NCI-H1694 (cell line): ENCODE measurements at regions not wholly inside any gene's neighbourhood (a gene's known extent, or its start where the extent isn't known, plus 50 kb on each side); places are given as distances from the start of the nearest gene placed in this dataset.

Source experiments
- DNase-seq: peaks from one replicate; lab custom pipeline; 2025; lab: John Stamatoyannopoulos, UW

DNA sequence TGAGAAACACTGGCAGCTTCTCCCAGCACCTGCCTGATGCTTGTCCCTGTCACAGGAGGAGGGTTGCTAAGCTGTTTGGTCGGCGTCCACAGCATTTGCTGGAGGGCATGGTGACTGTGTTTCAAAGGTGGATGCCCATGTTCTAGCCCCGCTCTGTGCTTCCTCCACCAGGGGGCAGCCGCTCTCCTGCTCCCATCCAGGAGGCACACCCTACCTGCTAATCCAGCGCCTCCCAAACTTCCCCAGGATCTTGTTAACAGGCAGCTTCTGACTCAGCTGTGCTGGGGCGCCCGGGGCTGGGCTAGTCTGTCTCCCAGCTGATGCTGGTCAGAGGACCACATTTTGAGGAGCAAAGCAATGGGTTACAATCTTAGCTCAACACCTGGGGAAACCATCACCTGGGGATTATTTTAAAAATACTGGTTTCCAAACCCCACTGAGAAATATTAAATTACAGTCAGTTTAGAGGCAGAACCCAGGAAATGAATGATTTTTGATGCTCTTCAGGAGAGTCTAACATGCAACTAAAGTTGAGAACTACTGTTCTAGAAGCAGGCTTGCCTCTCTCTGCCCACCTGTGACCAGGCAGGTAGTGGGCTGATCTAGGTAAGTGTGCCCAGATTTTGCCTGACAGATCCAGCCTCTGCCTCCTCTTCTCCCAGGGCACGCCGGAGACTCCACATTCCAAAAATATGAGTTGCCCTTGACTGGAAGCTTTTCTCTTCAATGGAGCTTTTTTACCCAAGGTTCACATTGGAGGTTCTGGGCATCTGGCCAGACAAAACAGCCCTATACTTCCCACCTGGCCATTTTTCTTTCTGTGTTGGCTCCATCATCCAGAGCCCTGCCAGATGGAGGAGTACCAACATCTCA lies 92.7 kb upstream of the GPR26 start:
- DNase-seq, result no peak

DNA sequence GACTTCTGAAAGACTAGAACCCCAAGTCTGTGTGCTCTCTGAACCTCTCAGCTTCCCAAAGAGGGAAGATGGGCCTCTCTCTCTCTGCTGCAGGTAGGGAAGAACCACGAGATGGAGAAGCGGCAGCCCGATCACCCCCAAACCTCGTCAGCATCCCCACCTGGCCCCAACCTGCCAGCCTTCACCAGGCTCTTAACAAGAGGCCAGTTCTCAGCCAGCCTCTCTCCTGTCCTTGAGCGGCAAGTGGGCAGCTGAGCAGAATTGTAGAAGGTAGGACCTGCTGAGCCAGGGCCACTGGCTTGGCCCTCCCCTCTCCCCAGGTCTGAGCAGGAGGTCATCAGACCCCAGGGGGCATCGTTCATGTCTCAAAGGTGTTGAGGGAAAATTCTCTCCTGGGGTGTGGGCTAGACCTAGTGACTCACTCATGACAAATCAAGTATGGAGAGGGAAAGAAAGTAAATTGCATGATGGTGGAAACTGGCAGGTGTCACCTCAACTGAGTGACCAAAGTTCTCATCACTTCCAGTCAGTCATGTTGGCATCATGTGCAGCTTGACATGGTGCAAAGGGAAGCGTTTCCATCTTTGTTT lies 92.0 kb upstream of the GPR26 start:
- DNase-seq, result no peak

GRCh38 chr10:123575105-123575504 lies 91.0 kb upstream of the GPR26 start:
- DNase-seq, result no peak

GRCh38 chr10:123576706-123577105 lies 89.4 kb upstream of the GPR26 start:
- no peak for DNase-seq

GRCh38 chr10:123577921-123578461 lies 88.2 kb upstream of the GPR26 start:
- DNase-seq, result no peak

- no peak for DNase-seq
These were observed 87.4 kb upstream of the GPR26 start for GRCh38 chr10:123578721-123579120.

DNA sequence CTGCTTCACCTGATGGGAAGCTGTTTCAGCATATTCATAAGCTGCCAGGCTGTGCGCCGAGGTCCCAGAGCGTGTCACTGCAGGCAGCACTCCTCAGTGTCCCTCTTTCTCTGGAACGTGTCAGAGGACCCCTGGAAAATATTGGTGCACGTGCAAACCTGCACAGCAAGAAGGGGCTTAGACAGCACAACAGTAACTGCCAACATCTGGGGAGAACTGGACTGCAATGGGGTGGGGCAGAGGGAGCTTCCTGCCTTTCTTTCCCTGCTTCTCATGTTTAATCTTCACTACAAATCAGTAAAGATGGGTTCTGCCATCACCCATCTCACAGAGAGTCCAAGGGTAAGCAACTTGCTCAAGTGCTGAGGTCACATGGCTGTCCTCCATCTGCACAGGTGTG lies 86.5 kb upstream of the GPR26 start:
- DNase-seq, result no peak

DNA sequence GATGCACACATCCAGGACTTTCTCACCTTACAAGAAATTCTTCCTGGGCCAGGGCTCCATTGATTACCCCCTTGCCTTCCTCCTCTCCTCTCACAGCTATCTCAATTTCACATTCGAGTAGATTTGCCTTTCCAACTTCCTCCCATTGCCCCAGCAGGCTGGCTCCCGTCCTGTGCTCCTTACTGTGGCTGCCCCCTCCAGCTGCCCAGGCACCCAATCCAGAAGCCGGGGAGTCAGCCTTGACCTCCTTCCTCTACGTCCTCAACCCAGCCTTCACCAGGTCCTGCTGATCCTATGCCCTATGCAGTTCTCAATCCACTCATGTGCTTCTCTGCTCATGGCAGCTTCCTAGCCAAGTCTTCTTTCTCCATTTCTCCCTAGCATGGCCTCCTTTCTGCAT lies 85.7 kb upstream of the GPR26 start:
- no peak for DNase-seq

DNA sequence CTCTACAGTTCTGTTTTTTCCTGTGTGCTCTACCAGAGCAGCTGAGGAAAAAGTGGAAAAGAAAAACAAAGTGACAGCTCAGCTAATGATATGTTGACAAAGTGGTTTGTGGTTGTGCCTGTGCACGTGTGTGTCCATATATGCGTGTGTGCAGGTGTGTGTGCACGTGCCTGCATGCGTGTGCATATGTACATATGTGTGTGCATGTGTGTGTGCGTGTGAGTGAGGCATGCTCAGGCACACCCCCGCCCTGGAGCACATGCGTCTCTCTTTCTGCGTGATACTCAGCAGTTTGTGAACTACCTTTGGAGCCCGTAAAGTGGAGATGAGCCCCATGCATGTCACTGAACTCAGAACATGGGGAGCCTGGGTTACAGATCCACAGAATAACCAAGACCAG lies 84.5 kb upstream of the GPR26 start:
- DNase-seq, result no peak

DNA sequence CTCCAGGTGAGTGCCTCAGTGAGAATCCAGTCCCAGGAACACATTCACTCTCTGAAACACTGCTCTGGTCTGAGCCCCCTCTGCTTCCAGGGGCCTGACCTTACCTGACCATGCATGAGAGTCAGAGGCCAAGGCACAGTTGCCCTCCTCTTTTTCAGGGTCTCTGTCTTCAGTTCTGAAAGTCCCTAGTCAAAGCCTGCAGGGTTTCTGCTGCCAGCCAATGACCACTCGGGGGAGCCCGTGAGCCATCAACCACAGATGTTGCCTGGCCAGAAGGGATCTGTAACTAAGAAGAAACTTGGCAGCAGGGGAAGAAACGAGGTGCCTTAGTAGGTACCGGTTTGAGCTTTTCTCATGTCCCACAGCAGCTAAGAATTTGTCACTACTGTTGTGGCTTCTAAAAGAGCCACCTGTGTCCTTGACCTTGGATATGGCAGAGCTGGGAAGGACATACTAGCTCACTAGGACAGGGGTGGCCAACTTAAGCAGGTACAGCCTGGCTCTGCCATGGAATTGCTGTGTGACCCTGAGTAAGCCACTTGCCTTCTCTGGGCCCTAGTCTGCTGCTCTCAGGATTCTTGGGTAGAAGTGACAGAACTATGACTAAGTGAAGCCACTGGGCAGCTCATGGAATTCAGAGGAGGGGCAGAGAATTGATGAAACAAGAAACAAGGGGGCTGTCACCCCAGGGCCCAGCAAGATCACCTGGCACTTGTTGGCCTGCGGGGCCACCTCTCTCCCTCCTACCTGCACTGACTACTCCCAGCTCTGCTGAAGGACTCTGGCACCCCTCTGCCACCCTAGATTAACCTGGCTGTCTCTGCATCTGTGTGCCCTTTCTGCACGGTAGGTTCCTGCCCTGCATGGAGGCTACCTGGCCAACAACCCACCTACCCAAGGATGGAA lies 83.8 kb upstream of the GPR26 start:
- peak; percentile 63 for DNase-seq

DNA sequence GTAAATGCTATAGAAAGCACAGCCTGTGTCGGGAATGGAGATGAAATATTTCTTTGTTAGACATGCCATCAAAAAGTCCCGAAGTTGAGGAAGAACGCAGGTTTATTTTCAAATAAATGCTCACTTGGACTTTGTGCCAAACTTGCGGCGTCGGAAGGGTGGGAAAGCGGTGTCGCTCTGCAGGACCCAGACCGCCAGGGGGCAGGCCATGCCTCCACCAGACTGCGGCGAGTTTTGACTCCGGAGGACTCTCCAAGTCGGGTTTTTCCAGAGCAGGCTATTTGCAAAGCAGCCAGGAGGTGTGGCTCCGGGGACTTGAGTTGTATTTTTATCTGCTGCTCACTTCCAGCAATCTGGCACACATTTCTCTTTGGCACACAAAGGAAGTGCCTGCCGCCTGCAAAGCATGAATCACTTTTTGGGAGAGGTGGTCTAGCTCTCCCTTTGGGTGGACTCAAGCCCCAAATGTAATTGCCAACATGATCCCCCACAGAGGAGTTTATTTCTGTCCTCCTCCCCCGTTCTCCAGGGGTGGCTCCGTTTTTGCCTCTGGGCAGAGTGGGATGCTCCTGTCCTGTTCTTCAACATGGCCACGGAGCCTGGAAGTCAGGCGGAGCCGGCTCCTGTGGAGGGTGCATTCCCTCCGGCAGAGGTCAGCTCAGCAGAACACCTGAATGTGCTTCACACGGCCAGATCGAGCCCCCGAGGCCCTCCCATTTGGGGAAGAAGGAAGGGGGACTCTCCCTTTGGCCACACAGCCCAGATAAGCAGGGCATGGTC lies 82.3 kb upstream of the GPR26 start:
- DNase-seq, result peak; percentile 74

DNA sequence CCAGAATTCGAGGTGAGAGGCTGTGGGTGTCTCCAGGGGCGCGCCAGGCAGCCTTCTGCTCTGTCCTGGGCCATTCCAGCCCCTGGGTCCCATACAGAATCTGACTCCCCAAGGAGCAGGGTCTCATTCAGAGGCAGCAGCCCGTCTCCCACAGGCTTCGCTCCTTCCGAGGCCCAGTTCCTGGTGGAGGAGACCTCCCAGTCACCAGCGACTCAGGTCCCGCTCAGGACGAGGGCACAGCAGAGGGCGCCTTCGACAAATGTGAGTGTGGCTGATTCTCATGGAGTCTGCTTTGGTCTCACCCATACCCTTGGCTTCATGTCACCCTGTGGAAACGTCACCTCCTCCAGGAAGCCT lies 81.8 kb upstream of the GPR26 start:
- DNase-seq, result no peak

GRCh38 chr10:123585477-123586445 lies 80.4 kb upstream of the GPR26 start:
- no peak for DNase-seq

DNA sequence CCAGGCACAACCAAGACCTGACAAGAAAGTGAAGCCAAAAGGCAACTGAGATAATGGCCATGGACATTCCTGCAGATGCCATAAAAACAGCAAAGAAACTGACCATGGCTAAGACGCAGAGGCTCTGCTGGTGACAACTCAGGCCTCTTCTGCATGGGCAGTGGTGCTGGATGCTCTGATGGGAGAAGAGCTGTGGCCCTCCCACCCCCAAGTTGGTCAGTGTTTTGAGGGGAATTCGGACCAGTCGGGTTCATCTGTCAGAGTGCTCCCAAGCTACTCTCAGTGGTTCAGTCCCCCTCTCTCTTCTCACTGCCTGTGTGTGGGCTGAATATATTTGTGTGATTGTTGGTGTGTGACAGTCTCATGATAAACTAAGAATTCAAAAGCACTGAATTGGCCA lies 79.0 kb upstream of the GPR26 start:
- DNase-seq, result no peak

DNA sequence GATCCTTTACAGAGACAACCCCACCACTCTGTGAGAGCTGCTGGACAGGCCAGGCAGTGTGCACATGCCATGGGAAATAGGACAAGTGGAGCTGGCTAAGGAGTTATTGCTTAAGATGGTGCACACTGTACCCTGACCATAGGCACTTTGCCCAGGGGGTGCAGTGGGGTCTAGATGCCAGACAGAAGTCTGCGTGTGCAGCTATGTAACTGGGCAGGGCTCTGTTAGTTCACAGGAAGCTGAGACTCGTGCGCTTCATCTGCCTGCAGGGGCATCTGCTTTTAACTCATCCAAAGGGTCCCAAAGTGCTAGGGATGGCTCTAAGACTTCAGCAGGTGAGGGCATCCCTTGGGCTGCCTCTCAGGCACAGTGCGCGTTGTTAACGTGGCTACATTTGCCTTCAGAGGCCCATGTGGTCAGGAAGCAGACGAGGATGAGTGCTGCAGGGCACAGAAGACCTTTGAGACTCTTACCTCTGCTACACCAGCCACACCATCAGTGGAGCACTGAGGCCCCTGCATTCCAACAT lies 77.7 kb upstream of the GPR26 start:
- DNase-seq, result no peak

DNA sequence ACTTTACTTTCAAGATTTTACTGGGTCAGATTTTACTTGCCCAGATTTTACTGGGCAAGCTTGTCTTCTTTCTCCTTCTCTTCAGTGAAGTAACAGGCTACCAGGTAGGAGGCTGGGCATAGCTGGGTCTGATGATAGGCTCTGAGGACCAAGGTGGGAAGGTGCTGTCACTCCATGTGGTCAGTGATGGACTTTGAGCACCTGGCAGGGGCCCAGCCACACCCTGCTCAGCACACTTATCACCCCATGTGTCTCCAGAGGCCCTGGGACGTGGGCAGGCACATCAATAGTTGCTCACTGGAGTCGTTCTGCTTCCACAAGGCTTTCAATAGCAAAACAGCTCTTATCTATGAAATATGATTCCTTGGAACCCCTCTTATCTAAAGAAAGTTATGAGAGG lies 70.5 kb upstream of the GPR26 start:
- DNase-seq, result no peak

DNA sequence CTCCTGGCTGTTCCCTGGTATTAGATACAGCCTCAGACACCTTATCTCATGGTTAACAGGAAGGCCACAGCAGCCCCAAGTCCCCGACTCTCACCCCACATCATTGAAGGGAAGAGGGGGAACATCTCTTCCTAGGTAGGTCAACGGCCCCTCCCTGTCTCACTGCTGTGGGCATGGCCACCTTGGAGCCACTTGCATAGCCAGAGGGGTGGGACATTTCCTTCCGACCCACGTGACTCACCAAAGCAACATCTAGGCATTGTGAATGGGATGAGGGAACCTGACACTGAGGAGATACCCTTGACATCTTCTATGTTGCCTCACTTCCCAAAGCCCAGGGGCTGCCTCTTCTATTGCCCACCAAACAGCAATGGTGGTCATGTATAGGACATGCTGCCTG lies 68.5 kb upstream of the GPR26 start:
- DNase-seq, result no peak

GRCh38 chr10:123599366-123599849 lies 66.7 kb upstream of the GPR26 start:
- no peak for DNase-seq

DNA sequence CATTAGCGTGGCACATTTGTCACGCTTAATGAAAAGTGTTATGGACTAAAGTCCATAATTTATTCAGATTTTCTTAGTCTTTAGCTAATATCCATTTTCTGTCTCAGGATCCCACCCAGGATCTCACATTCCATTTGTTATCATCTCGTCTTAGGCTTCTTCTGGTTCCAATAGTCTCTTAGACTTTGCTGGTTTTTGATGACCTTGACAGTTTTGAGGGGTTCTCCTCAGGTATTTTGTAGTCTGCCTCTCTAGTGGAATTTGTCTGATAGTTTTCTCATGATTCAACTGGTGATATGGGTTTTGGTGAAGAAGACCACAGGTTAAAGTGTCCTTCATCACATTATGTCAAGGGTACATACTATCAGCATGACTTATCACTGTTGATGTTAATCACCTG lies 66.0 kb upstream of the GPR26 start:
- DNase-seq, result no peak

GRCh38 chr10:123603130-123603529 lies 63.0 kb upstream of the GPR26 start:
- no peak for DNase-seq
